ENCODE measurements at regions not wholly inside any gene's neighbourhood (a gene's known extent, or its start where the extent isn't known, plus 50 kb on each side); places are given as distances from the start of the nearest gene placed in this dataset.
"Not testable (repeated sequence)": the region's sequence is repeated elsewhere in the genome, so short reads cannot be mapped to it uniquely, and the experiment has no call there.

- Histone ChIP-seq H3K4me3 (ENCODE audit: low read length) (no peak overlapping the region), H3K27me3 (ENCODE audit: insufficient read depth, low read length) (no peaks in the 10 kb centered on the region), H2AFZ (ENCODE audit: low read depth, low read length) (no peak overlapping the region), H3K9me3 (ENCODE audit: low read length) (no peaks in the 10 kb centered on the region), H3K36me3 (ENCODE audit: insufficient read depth, low read length) (no peaks in the 10 kb centered on the region), H3K4me1 (ENCODE audit: insufficient read depth, low read length) (no peaks in the 10 kb centered on the region)
Measured at GRCh38 chr5:143642791-143643190, 169.2 kb upstream of the HMHB1 start.

DNA sequence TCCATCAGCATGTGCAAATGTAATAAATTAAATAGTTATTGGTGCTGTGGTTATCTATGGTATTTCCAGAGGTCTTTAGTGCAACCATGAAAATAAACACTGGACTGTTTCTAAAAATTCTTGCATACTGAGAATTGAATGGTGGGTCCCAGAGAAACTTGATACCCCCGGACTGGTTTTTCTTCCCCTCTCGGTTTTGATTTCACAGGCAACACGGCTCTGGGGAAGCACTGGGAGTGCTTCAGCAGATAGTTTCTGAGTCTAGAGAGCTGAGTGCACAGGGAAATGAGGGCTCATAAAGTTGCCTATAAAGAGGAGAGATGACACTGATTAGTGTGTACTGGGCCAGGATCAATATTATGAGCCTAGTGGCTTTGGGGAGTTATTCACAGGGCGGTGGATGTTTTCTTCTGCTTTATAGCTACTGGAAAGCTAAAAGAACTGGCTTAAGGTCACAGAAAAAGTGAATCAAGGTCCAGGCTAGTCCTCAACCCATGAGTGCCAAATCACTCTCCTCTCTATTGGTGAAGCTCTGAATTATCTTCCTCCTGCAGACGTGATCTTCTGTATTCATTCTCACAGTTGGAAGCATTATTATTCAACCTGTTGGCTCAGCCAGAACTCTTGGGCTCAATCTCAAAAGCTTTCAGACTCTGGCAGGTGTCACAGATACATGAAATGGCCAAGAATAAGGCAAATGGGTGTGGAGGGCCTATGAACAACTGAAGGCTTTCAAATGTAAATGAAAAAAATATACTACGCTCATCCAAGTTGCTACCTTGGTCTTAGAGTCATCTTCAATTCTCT is 170.2 kb upstream of the HMHB1 start:
- no peak overlapping the region for H2AFZ ChIP-seq (ENCODE audit: low read depth, low read length)
- no peak overlapping the region for H3K4me3 ChIP-seq (ENCODE audit: low read length)
- H3K9me3 ChIP-seq (ENCODE audit: low read length), result no peaks in the 10 kb centered on the region
- no peaks in the 10 kb centered on the region for H3K36me3 ChIP-seq (ENCODE audit: insufficient read depth, low read length)
- H3K27me3 ChIP-seq (ENCODE audit: insufficient read depth, low read length), result no peaks in the 10 kb centered on the region
- H3K4me1 ChIP-seq (ENCODE audit: insufficient read depth, low read length), result no peaks in the 10 kb centered on the region

DNA sequence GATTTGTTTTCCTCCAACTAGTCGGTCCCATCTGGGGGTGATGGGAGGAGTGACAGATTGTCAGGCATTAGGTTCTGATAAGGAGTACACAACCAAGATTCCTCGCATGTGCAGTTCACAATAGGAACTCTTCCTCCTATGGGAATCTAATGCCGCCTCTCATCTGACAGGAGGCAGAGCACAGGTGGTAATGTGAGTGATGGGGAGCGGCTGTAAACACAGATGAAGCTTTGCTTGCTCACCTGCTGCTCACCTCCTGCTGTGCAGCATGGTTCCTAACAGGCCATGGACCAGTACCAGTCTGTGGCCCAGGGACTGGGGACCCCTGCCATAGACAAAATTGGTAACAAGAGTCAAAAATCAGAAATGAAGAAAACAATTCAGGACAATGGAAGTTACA is 173.3 kb upstream of the HMHB1 start:
- H3K27me3 ChIP-seq (ENCODE audit: insufficient read depth, low read length), result no peaks in the 10 kb centered on the region
- H3K36me3 ChIP-seq (ENCODE audit: insufficient read depth, low read length), result no peaks in the 10 kb centered on the region

DNA sequence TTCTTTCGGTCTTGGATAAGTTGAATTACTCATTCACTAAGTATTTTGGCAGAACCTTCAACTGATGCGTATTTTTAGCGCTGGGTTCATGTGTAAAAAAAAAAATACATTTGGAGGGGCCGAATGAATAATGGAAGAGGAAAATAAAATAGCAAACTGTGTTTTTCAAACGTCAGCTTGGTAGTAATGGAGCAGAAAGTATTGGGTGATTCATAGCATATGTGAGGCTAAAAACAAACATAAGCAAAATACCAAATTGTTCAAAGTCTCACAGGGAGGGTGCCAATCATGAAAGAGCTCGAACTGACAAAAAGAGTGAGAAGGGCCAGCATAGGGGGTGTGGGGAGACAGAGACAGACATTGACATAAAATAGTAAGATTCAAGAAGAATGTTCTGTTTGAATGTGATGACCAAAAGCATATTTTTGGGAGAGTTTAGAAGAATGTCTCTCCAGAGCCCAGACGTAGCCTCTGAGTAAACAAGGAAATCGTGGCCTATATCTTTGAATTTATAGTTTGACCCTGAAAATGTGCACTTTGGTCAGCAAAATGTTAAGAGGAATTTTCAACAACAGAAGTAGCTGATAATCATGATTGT is 174.9 kb upstream of the HMHB1 start:
- H3K4me3 ChIP-seq (ENCODE audit: low read length), result no peak overlapping the region
- H3K4me1 ChIP-seq (ENCODE audit: insufficient read depth, low read length), result no peaks in the 10 kb centered on the region
- H2AFZ ChIP-seq (ENCODE audit: low read depth, low read length), result no peak overlapping the region
- H3K27me3 ChIP-seq (ENCODE audit: insufficient read depth, low read length), result no peaks in the 10 kb centered on the region
- no peaks in the 10 kb centered on the region for H3K36me3 ChIP-seq (ENCODE audit: insufficient read depth, low read length)
- H3K9me3 ChIP-seq (ENCODE audit: low read length), result no peaks in the 10 kb centered on the region

More for the DNA sequence above, 173.3 kb upstream of the HMHB1 start:
- Histone ChIP-seq H3K9me3 (ENCODE audit: low read length) (no peaks in the 10 kb centered on the region), H3K4me1 (ENCODE audit: insufficient read depth, low read length) (no peaks in the 10 kb centered on the region), H2AFZ (ENCODE audit: low read depth, low read length) (no peak overlapping the region), H3K4me3 (ENCODE audit: low read length) (no peak overlapping the region)

DNA sequence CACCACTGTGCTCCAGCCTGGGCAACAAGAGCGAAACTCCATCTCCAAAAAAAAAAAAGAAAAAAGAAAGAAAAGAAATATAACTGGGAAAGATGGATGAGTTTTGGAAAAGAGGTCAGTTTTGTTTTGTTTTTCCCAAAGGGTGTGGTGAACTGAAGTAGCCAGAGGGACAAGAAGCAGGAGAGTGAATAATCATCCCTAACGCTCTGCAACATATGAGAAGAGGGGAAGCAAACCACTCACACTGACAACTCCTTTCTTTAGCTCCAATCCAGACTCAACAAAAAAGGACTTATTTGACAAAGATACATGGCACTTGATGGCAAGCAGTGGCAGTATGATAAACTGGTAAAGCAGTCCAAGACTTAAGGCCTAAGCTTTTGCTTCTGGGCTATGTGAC is 176.1 kb upstream of the HMHB1 start:
- Histone ChIP-seq H3K4me1 (ENCODE audit: insufficient read depth, low read length) (no peaks in the 10 kb centered on the region), H3K36me3 (ENCODE audit: insufficient read depth, low read length) (no peaks in the 10 kb centered on the region), H3K4me3 (ENCODE audit: low read length) (no peak overlapping the region), H2AFZ (ENCODE audit: low read depth, low read length) (no peak overlapping the region), H3K27me3 (ENCODE audit: insufficient read depth, low read length) (no peaks in the 10 kb centered on the region), H3K9me3 (ENCODE audit: low read length) (no peaks in the 10 kb centered on the region)

- no peaks in the 10 kb centered on the region for H3K4me1 ChIP-seq (ENCODE audit: insufficient read depth, low read length)
- H3K4me3 ChIP-seq (ENCODE audit: low read length), result no peak overlapping the region
- no peaks in the 10 kb centered on the region for H3K36me3 ChIP-seq (ENCODE audit: insufficient read depth, low read length)
- H3K27me3 ChIP-seq (ENCODE audit: insufficient read depth, low read length), result no peaks in the 10 kb centered on the region
- H3K9me3 ChIP-seq (ENCODE audit: low read length), result no peaks in the 10 kb centered on the region
- H2AFZ ChIP-seq (ENCODE audit: low read depth, low read length), result no peak overlapping the region
Measured at GRCh38 chr5:143635146-143635752, 176.7 kb upstream of the HMHB1 start.

DNA sequence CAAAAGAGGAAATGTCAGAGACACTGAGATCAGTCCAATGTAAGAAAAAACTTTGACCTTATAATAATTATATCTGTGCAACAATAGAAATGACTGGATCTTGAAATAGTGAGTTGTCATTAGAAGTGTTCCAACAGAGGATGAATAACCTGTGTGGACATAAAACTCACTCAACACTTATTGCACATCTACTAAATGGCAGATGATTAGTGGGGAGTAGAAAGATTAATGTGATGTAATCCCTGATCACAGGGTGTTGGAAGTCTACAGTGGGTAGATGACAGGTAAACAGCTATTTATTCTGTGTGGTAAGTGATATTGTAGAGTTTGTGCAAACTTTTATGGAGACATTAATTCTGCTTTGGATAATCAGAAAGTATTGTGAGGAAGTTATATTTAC is 177.3 kb upstream of the HMHB1 start:
- H2AFZ ChIP-seq (ENCODE audit: low read depth, low read length), result no peak overlapping the region
- no peaks in the 10 kb centered on the region for H3K27me3 ChIP-seq (ENCODE audit: insufficient read depth, low read length)
- no peaks in the 10 kb centered on the region for H3K4me1 ChIP-seq (ENCODE audit: insufficient read depth, low read length)
- no peak overlapping the region for H3K4me3 ChIP-seq (ENCODE audit: low read length)
- H3K36me3 ChIP-seq (ENCODE audit: insufficient read depth, low read length), result no peaks in the 10 kb centered on the region
- no peaks in the 10 kb centered on the region for H3K9me3 ChIP-seq (ENCODE audit: low read length)

GRCh38 chr5:143629871-143630659 is 181.9 kb upstream of the HMHB1 start:
- H3K4me1 ChIP-seq (ENCODE audit: insufficient read depth, low read length), result no peaks in the 10 kb centered on the region
- no peaks in the 10 kb centered on the region for H3K36me3 ChIP-seq (ENCODE audit: insufficient read depth, low read length)
- H2AFZ ChIP-seq (ENCODE audit: low read depth, low read length), result no peak overlapping the region

DNA sequence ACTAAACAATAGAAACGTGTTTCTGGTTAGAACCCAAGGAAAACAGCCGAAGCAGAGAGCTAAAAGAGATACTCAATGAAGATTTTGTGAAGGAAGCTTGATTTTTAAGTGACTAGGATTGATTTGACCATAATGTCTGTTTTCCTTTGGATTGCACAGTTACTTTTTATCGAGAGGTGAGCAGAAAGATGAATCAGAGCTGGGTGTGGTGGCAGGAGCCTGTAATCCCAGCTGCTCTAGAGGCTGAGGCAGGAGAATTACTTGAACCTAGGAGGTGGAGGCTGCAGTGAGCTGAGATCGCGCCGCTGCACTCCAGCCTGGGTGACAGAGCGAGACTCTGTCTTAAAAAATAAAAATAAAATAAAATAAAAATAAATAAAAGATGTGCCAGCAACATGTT is 186.9 kb upstream of the HMHB1 start:
- H2AFZ ChIP-seq (ENCODE audit: low read depth, low read length); H3K27me3 ChIP-seq (ENCODE audit: insufficient read depth, low read length); H3K36me3 ChIP-seq (ENCODE audit: insufficient read depth, low read length); H3K4me3 ChIP-seq (ENCODE audit: low read length); H3K4me1 ChIP-seq (ENCODE audit: insufficient read depth, low read length); H3K9me3 ChIP-seq (ENCODE audit: low read length): not testable (repeated sequence)

More at GRCh38 chr5:143629871-143630659, 181.9 kb upstream of the HMHB1 start:
- H3K27me3 ChIP-seq (ENCODE audit: insufficient read depth, low read length), result no peaks in the 10 kb centered on the region
- H3K4me3 ChIP-seq (ENCODE audit: low read length), result no peak overlapping the region
- H3K9me3 ChIP-seq (ENCODE audit: low read length), result no peaks in the 10 kb centered on the region

- Histone ChIP-seq H3K4me3 (ENCODE audit: low read length) (no peak overlapping the region), H3K36me3 (ENCODE audit: insufficient read depth, low read length) (no peaks in the 10 kb centered on the region), H3K27me3 (ENCODE audit: insufficient read depth, low read length) (no peaks in the 10 kb centered on the region), H3K4me1 (ENCODE audit: insufficient read depth, low read length) (no peaks in the 10 kb centered on the region), H2AFZ (ENCODE audit: low read depth, low read length) (no peak overlapping the region), H3K9me3 (ENCODE audit: low read length) (no peaks in the 10 kb centered on the region)
Measured at GRCh38 chr5:143624465-143624864, 187.5 kb upstream of the HMHB1 start.

DNA sequence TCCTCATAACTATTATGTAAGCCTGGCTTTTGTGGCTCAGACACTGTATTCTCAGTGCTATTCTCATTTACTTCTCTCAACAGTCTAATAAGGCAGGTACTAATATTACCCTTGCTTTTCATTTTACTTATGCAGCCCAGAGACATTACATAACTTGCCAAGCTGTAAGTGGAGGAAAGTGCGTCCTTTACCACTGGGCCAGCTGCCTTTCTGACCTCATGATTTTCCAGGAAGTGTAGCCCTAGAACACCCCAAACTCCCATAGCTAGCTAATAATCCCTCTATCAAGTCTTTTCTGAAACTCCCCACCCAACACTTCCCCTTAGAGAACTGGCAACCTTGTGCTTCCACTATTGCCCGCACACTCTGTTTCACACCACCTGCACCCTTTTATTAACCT is 192.9 kb upstream of the HMHB1 start:
- no peaks in the 10 kb centered on the region for H3K4me1 ChIP-seq (ENCODE audit: insufficient read depth, low read length)
- H2AFZ ChIP-seq (ENCODE audit: low read depth, low read length), result no peak overlapping the region
- H3K36me3 ChIP-seq (ENCODE audit: insufficient read depth, low read length), result no peaks in the 10 kb centered on the region
- no peaks in the 10 kb centered on the region for H3K27me3 ChIP-seq (ENCODE audit: insufficient read depth, low read length)
- no peak overlapping the region for H3K4me3 ChIP-seq (ENCODE audit: low read length)
- H3K9me3 ChIP-seq (ENCODE audit: low read length), result no peaks in the 10 kb centered on the region

DNA sequence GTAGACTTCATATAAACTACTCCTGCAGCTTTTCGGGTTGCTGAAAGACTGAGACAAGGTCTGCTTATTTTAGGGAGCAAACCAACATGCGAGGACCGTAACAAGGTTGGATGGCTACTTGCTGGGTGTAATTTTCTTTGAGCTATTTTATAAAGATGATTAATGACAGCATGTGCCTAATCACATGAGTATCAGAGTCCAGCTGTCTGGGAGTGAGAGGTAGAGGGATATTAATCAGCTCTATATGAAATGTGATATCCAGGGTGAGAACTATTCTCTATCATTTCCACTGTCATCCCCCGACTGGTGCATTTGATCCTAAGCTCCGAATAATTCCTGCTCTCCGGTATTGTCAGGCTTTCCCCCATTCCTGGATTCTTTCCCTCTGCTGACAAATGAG is 193.8 kb upstream of the HMHB1 start:
- H3K4me1 ChIP-seq (ENCODE audit: insufficient read depth, low read length), result no peaks in the 10 kb centered on the region
- no peak overlapping the region for H3K4me3 ChIP-seq (ENCODE audit: low read length)

GRCh38 chr5:143614831-143615230 is 197.1 kb upstream of the HMHB1 start:
- no peak overlapping the region for H3K4me3 ChIP-seq (ENCODE audit: low read length)
- H3K36me3 ChIP-seq (ENCODE audit: insufficient read depth, low read length), result no peaks in the 10 kb centered on the region
- no peak overlapping the region for H2AFZ ChIP-seq (ENCODE audit: low read depth, low read length)
- no peaks in the 10 kb centered on the region for H3K27me3 ChIP-seq (ENCODE audit: insufficient read depth, low read length)
- no peaks in the 10 kb centered on the region for H3K9me3 ChIP-seq (ENCODE audit: low read length)
- H3K4me1 ChIP-seq (ENCODE audit: insufficient read depth, low read length), result no peaks in the 10 kb centered on the region

More for the DNA sequence above, 193.8 kb upstream of the HMHB1 start:
- Histone ChIP-seq H3K36me3 (ENCODE audit: insufficient read depth, low read length) (no peaks in the 10 kb centered on the region), H2AFZ (ENCODE audit: low read depth, low read length) (no peak overlapping the region), H3K9me3 (ENCODE audit: low read length) (no peaks in the 10 kb centered on the region), H3K27me3 (ENCODE audit: insufficient read depth, low read length) (no peaks in the 10 kb centered on the region)

Measured in neuron (in vitro differentiated cells).